WTC11 (cell line): ENCODE measurements at regions not wholly inside any gene's neighbourhood (a gene's known extent, or its start where the extent isn't known, plus 50 kb on each side); places are given as distances from the start of the nearest gene placed in this dataset.

ENCODE experiments used
- ATAC-seq: fragments of 200-7000 bp; cut with Tn5 transposase; 2 replicates; pipeline ENCODE4 v1.10.0; 2021; ENCODE audit warnings: mild to moderate bottlenecking, moderate library complexity
- CTCF ChIA-PET: fragments of 300-600 bp; sonication (Branson Sonifier 250); formaldehyde crosslinking; loops from one replicate; lab custom pipeline; 2021; ENCODE audit warnings: antibody characterized with exemption; lab: Charles Lee
- POLR2A ChIA-PET: fragments of 350-600 bp; sonication (Branson Sonifier 250); formaldehyde crosslinking; loops from one replicate; lab custom pipeline; 2021; ENCODE audit warnings: antibody characterized with exemption; lab: Charles Lee
- DNase-seq: peaks from one replicate; pipeline ENCODE4 v3.0.0; 2021; ENCODE audit warnings: low spot score
- H3K27ac Mint-ChIP-seq: 2 replicates; pipeline ENCODE4 v1.8.0; 2021; ENCODE audit warnings: mixed read lengths
- H3K27me3 Mint-ChIP-seq: 2 replicates; pipeline ENCODE4 v1.8.0; 2021; ENCODE audit warnings: low read depth, mild to moderate bottlenecking, moderate library complexity, mixed read lengths
- H3K36me3 Mint-ChIP-seq: 2 replicates; pipeline ENCODE4 v1.8.0; 2021; ENCODE audit warnings: mixed read lengths
- H3K4me1 Mint-ChIP-seq: 2 replicates; pipeline ENCODE4 v1.8.0; 2022; ENCODE audit warnings: mixed read lengths
- H3K4me3 Mint-ChIP-seq: 2 replicates; pipeline ENCODE4 v1.8.0; 2021; ENCODE audit warnings: mild to moderate bottlenecking, moderate library complexity, mixed read lengths
- H3K9me3 Mint-ChIP-seq: 2 replicates; pipeline ENCODE4 v1.8.0; 2021; ENCODE audit warnings: mixed read lengths
- ARID4B ChIP-seq: sonication (generic); formaldehyde crosslinking; IDR thresholded peaks from 2 replicates; pipeline ENCODE4 v1.8.0; 2023; ENCODE audit warnings: missing genetic modification reagents, mild to moderate bottlenecking, borderline replicate concordance
- ATF2 ChIP-seq: sonication (generic); formaldehyde crosslinking; IDR thresholded peaks from 2 replicates; pipeline ENCODE4 v1.8.1; 2022; ENCODE audit warnings: low read depth, missing genetic modification reagents, borderline replicate concordance
- ATF3 ChIP-seq: sonication (generic); formaldehyde crosslinking; conservative IDR thresholded peaks from 2 replicates; pipeline ENCODE4 v1.8.1; 2022; ENCODE audit warnings: mild to moderate bottlenecking, missing genetic modification reagents
- E2F1 ChIP-seq: sonication (generic); formaldehyde crosslinking; IDR thresholded peaks from 2 replicates; pipeline ENCODE4 v1.8.0; 2022; ENCODE audit warnings: mild to moderate bottlenecking, missing genetic modification reagents
- FOXJ3 ChIP-seq: sonication (generic); formaldehyde crosslinking; IDR thresholded peaks from 2 replicates; pipeline ENCODE4 v1.9.0; 2021; ENCODE audit warnings: missing genetic modification reagents, mild to moderate bottlenecking, borderline replicate concordance
- JAZF1 ChIP-seq: fragments of 250-450 bp; sonication (Bioruptor Pico); IDR thresholded peaks from 2 replicates; pipeline ENCODE4 v1.9.0; 2021; ENCODE audit warnings: moderate library complexity, mild to moderate bottlenecking, inconsistent platforms
- MYBL2 ChIP-seq: sonication (generic); formaldehyde crosslinking; IDR thresholded peaks from 2 replicates; pipeline ENCODE4 v1.8.1; 2023; ENCODE audit warnings: mild to moderate bottlenecking, moderate library complexity, missing genetic modification reagents
- NR2C2 ChIP-seq: sonication (generic); formaldehyde crosslinking; IDR thresholded peaks from 2 replicates; pipeline ENCODE4 v1.8.0; 2022; ENCODE audit warnings: mild to moderate bottlenecking, missing genetic modification reagents
- NR3C1 ChIP-seq: sonication (generic); formaldehyde crosslinking; conservative IDR thresholded peaks from 2 replicates; pipeline ENCODE4 v1.8.1; 2023; ENCODE audit warnings: low read depth, mild to moderate bottlenecking, missing genetic modification reagents
- PRDM15 ChIP-seq: sonication (generic); formaldehyde crosslinking; IDR thresholded peaks from 2 replicates; pipeline ENCODE4 v1.8.0; 2022; ENCODE audit warnings: missing genetic modification reagents
- TCF7 ChIP-seq: sonication (generic); formaldehyde crosslinking; IDR thresholded peaks from 2 replicates; pipeline ENCODE4 v1.8.0; 2022; ENCODE audit warnings: mild to moderate bottlenecking, low read depth, missing genetic modification reagents, moderate library complexity
- ZBTB43 ChIP-seq: sonication (generic); formaldehyde crosslinking; IDR thresholded peaks from 2 replicates; pipeline ENCODE4 v1.8.1; 2023; ENCODE audit warnings: mild to moderate bottlenecking, missing genetic modification reagents
- ZNF121 ChIP-seq: sonication (generic); formaldehyde crosslinking; IDR thresholded peaks from 2 replicates; pipeline ENCODE4 v1.8.0; 2023; ENCODE audit warnings: missing genetic modification reagents
- ZNF512 ChIP-seq: sonication (generic); formaldehyde crosslinking; IDR thresholded peaks from 2 replicates; pipeline ENCODE4 v1.8.1; 2022; ENCODE audit warnings: missing genetic modification reagents, borderline replicate concordance
- TF ChIP-seq, protein P1 (sequence below): sonication (generic); formaldehyde crosslinking; IDR thresholded peaks from 2 replicates; pipeline ENCODE4 v1.8.0; 2022; ENCODE audit warnings: mild to moderate bottlenecking, missing genetic modification reagents
- TF ChIP-seq, protein P2 (sequence below): sonication (generic); formaldehyde crosslinking; IDR thresholded peaks from 2 replicates; pipeline ENCODE4 v1.8.0; 2022; ENCODE audit warnings: mild to moderate bottlenecking, missing genetic modification reagents

DNA sequence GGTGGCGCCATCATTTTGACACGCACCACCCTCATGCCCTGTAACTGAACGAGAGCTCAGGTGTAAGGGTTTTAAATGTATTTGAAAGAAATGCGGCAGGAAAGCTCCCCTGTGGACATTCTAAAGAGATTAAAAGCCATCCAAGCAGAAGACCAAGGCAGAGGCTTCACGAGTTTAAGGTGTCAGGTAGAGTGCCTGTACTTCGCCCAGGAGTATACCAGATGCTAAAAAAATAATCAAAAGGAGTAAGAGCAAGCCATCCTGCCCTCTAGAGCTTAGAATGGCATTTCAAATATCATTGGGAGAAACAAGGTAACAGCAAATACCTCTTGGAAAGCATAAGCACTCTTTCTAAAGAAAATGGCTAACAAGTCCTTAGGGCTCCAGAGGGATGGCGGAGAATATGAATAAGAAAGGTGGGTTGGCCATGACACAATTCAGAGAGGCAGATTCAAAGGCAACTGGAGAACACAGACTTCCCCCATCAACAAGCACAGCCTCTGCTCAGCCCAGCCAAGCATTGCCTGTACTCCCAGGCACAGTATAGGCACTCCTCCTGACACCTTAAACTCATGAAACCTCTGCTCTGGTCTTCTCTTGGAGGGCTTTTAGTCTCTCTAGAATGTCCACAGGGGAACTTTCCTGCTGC is 447.6 kb downstream of the SUCLA2 start (continued):
- TF ChIP-seq ZBTB43 (CRISPR knock-in tag) (no peak), ZNF512 (CRISPR knock-in tag) (no peak), FOXJ3 (CRISPR knock-in tag) (no peak)
- TF ChIP-seq, all 79 proteins: peak for 0

- no peak overlapping the region for H3K4me3 Mint-ChIP-seq
- no peaks in the 10 kb centered on the region for H3K9me3 Mint-ChIP-seq
- DNase-seq = no peak
- no peak overlapping the region for H3K27ac Mint-ChIP-seq
- ChIA-PET POLR2A (interaction anchor here (0.5 kb wide), 1 partner anchor 83 kb away, joined by 3 read pairs; no protein-coding TSS in a partner anchor), CTCF (interaction anchor here (0.8 kb wide), 1 partner anchor 545 kb away, joined by 3 read pairs; no protein-coding TSS in a partner anchor)
- no peaks in the 10 kb centered on the region for H3K27me3 Mint-ChIP-seq
- peaks cover 19% of the 10 kb centered on the region for H3K4me1 Mint-ChIP-seq
- ATAC-seq = no peak
- no peaks in the 10 kb centered on the region for H3K36me3 Mint-ChIP-seq
- TF ChIP-seq TCF7 (CRISPR knock-in tag) (no peak), ZNF121 (CRISPR knock-in tag) (no peak), MYBL2 (CRISPR knock-in tag) (no peak), JAZF1 (CRISPR knock-in tag) (no peak), ATF2 (CRISPR knock-in tag) (no peak), ARID4B (no peak), E2F1 (no peak), NR2C2 (CRISPR knock-in tag) (no peak), NR3C1 (no peak), FOXJ3 (CRISPR knock-in tag) (no peak), ATF3 (no peak), PRDM15 (no peak)
- TF ChIP-seq, protein P1, sequence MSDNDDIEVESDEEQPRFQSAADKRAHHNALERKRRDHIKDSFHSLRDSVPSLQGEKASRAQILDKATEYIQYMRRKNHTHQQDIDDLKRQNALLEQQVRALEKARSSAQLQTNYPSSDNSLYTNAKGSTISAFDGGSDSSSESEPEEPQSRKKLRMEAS (CRISPR knock-in tag) = no peak
- TF ChIP-seq, protein P2, sequence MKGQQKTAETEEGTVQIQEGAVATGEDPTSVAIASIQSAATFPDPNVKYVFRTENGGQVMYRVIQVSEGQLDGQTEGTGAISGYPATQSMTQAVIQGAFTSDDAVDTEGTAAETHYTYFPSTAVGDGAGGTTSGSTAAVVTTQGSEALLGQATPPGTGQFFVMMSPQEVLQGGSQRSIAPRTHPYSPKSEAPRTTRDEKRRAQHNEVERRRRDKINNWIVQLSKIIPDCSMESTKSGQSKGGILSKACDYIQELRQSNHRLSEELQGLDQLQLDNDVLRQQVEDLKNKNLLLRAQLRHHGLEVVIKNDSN (CRISPR knock-in tag) = no peak
Observed at GRCh38 chr13:47549219-47549752, 451.8 kb downstream of the SUCLA2 start.
